Endodermal cell (in vitro differentiated cells): ENCODE measurements at regions not wholly inside any gene's neighbourhood (a gene's known extent, or its start where the extent isn't known, plus 50 kb on each side); places are given as distances from the start of the nearest gene placed in this dataset.

Source experiments
- DNase-seq: peaks from one replicate; pipeline ENCODE4 v3.0.0-alpha.2; 2017
- H3K27ac ChIP-seq: 2 replicates; pipeline ENCODE4 v1.5.1; 2013; ENCODE audit warnings: mild to moderate bottlenecking, low read depth, low read length, moderate library complexity
- H3K27me3 ChIP-seq: 2 replicates; pipeline ENCODE4 v1.6.1; 2013; ENCODE audit warnings: mild to moderate bottlenecking, low read length, moderate library complexity; ENCODE audit not compliant: insufficient read depth, control insufficient read depth, poor library complexity, severe bottlenecking
- H3K36me3 ChIP-seq: 2 replicates; pipeline ENCODE4 v1.7.0; 2013; ENCODE audit warnings: mild to moderate bottlenecking, low read length, moderate library complexity; ENCODE audit not compliant: control insufficient read depth, insufficient read depth
- H3K4me1 ChIP-seq: one replicate; pipeline ENCODE4 v1.7.0; 2013; ENCODE audit warnings: low read length; ENCODE audit not compliant: control insufficient read depth, insufficient read depth
- H3K4me3 ChIP-seq: 2 replicates; pipeline ENCODE4 v1.5.1; 2013; ENCODE audit warnings: mild to moderate bottlenecking, low read length, moderate library complexity
- H3K9ac ChIP-seq: 2 replicates; pipeline ENCODE4 v1.6.1; 2013; ENCODE audit warnings: mild to moderate bottlenecking, low read length, moderate library complexity; ENCODE audit not compliant: poor library complexity, severe bottlenecking; ENCODE audit errors: extremely low read depth
- H3K9me3 ChIP-seq: 2 replicates; pipeline ENCODE4 v1.6.1; 2013; ENCODE audit warnings: mild to moderate bottlenecking, low read length, moderate library complexity; ENCODE audit not compliant: control insufficient read depth
- H3K27ac Mint-ChIP-seq: 2 replicates; pipeline ENCODE4 v1.8.0; 2020; ENCODE audit warnings: mixed read lengths
- H3K27me3 Mint-ChIP-seq: 2 replicates; pipeline ENCODE4 v1.8.0; 2021; ENCODE audit warnings: mild to moderate bottlenecking, mixed read lengths; ENCODE audit not compliant: insufficient read depth
- H3K36me3 Mint-ChIP-seq: 2 replicates; pipeline ENCODE4 v1.8.0; 2020; ENCODE audit warnings: low read depth, mixed read lengths
- H3K4me1 Mint-ChIP-seq: 2 replicates; pipeline ENCODE4 v1.8.0; 2020; ENCODE audit warnings: mixed read lengths
- H3K4me3 Mint-ChIP-seq: 2 replicates; pipeline ENCODE4 v1.8.0; 2020; ENCODE audit warnings: mild to moderate bottlenecking, moderate library complexity, mixed read lengths
- H3K9me3 Mint-ChIP-seq: 2 replicates; pipeline ENCODE4 v1.8.0; 2020; ENCODE audit warnings: mild to moderate bottlenecking, mixed read lengths
- WGBS, 2 experiments: methylation state at CpG; one replicate each; pipeline versions ENCODE4 v1.1.5 to v1.1.7; 2013; ENCODE audit warnings: missing lambda C conversion rate in 2 of 2, mixed read lengths in 1 of 2; ENCODE audit not compliant: insufficient coverage in 1 of 2, insufficient read length in 1 of 2; 5-methylcytosine and 5-hydroxymethylcytosine counted together
- TF ChIP-seq, protein P1 (sequence below): fragments of 200-600 bp; sonication (generic); conservative IDR thresholded peaks from 2 replicates; pipeline ENCODE4 v1.5.0; 2021; ENCODE audit warnings: antibody characterized with exemption, mild to moderate bottlenecking

GRCh38 chr6:74269600-74269858 is 573.5 kb downstream of the CD109 start:
- Histone ChIP-seq H3K4me1 (no peaks in the 10 kb centered on the region), H3K27ac (no peak overlapping the region), H3K4me3 (no peak overlapping the region), H3K36me3 (no peaks in the 10 kb centered on the region), H3K27me3 (no peaks in the 10 kb centered on the region), H3K9ac (no peak overlapping the region), H3K9me3 (peaks cover 8% of the 10 kb centered on the region)
- TF ChIP-seq, protein P1, sequence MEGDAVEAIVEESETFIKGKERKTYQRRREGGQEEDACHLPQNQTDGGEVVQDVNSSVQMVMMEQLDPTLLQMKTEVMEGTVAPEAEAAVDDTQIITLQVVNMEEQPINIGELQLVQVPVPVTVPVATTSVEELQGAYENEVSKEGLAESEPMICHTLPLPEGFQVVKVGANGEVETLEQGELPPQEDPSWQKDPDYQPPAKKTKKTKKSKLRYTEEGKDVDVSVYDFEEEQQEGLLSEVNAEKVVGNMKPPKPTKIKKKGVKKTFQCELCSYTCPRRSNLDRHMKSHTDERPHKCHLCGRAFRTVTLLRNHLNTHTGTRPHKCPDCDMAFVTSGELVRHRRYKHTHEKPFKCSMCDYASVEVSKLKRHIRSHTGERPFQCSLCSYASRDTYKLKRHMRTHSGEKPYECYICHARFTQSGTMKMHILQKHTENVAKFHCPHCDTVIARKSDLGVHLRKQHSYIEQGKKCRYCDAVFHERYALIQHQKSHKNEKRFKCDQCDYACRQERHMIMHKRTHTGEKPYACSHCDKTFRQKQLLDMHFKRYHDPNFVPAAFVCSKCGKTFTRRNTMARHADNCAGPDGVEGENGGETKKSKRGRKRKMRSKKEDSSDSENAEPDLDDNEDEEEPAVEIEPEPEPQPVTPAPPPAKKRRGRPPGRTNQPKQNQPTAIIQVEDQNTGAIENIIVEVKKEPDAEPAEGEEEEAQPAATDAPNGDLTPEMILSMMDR: no peak
- Mint-ChIP-seq H3K27ac (no peak overlapping the region), H3K4me1 (peaks cover 3% of the 10 kb centered on the region), H3K9me3 (no peaks in the 10 kb centered on the region), H3K36me3 (no peaks in the 10 kb centered on the region), H3K27me3 (no peaks in the 10 kb centered on the region), H3K4me3 (no peak overlapping the region)
- WGBS, 2 experiments: 90 to 94% methylated on average over 2 of the region's 3 CpGs
- DNase-seq: no peak

GRCh38 chr6:74268815-74269599 is 573.0 kb downstream of the CD109 start:
- peaks cover 3% of the 10 kb centered on the region for H3K4me1 Mint-ChIP-seq
- WGBS, 2 experiments: 91 to 92% methylated on average over 2 of the region's 2 CpGs
- no peak for DNase-seq
- H3K27ac Mint-ChIP-seq: no peak overlapping the region
- Histone ChIP-seq H3K4me1 (no peaks in the 10 kb centered on the region), H3K9ac (no peak overlapping the region), H3K9me3 (peaks cover 7% of the 10 kb centered on the region), H3K36me3 (no peaks in the 10 kb centered on the region), H3K27ac (no peak overlapping the region), H3K4me3 (no peak overlapping the region), H3K27me3 (no peaks in the 10 kb centered on the region)
- H3K9me3 Mint-ChIP-seq: no peaks in the 10 kb centered on the region
- no peaks in the 10 kb centered on the region for H3K27me3 Mint-ChIP-seq
- TF ChIP-seq, protein P1: no peak
- no peak overlapping the region for H3K4me3 Mint-ChIP-seq
- H3K36me3 Mint-ChIP-seq: no peaks in the 10 kb centered on the region

DNA sequence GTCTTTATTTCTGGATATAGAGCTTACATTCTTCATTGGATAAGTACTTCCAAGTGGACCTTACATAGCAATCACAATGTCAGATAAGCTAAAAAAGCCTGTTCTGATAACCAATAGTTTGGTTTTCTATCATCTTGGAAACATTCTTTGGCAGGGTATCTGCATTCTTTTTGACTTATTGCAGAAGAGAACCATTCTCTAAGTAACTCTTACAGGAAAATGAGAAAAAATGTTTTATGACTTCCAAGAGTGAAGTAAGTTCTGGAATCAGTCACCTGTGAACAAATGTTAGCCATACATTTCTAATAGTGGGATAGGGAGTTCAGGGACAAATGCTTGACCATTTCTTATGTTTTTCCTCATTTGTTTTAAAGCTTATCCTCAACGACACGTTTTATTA is 564.0 kb downstream of the CD109 start:
- Histone ChIP-seq H3K27me3 (no peaks in the 10 kb centered on the region), H3K36me3 (no peaks in the 10 kb centered on the region), H3K9me3 (peaks cover 6% of the 10 kb centered on the region), H3K4me1 (no peaks in the 10 kb centered on the region), H3K4me3 (no peak overlapping the region), H3K27ac (no peak overlapping the region), H3K9ac (no peak overlapping the region)
- Mint-ChIP-seq H3K36me3 (peaks cover 2% of the 10 kb centered on the region), H3K9me3 (peaks cover 7% of the 10 kb centered on the region), H3K27ac (no peak overlapping the region), H3K4me1 (no peaks in the 10 kb centered on the region), H3K27me3 (no peaks in the 10 kb centered on the region), H3K4me3 (no peak overlapping the region)
- DNase-seq: no peak
- TF ChIP-seq, protein P1: no peak
- WGBS, 2 experiments: 91% methylated on average over 2 of the region's 2 CpGs; no CpG with 5 or more reads in 1 of the 2 experiments
